Adipocyte (in vitro differentiated cells): ENCODE measurements at regions not wholly inside any gene's neighbourhood (a gene's known extent, or its start where the extent isn't known, plus 50 kb on each side); places are given as distances from the start of the nearest gene placed in this dataset.

Experiments used
- DNase-seq: peaks from one replicate; pipeline ENCODE4 v3.0.0-alpha.2; 2015; ENCODE audit warnings: low read depth
- H3K27me3 ChIP-seq: replicated peaks from 2 replicates; pipeline ENCODE4 v1.7.0; 2013; ENCODE audit warnings: mild to moderate bottlenecking, low read length, moderate library complexity; ENCODE audit not compliant: control insufficient read depth, insufficient read depth
- H3K36me3 ChIP-seq: 2 replicates; pipeline ENCODE4 v1.7.0; 2013; ENCODE audit warnings: low read length, mild to moderate bottlenecking, moderate library complexity; ENCODE audit not compliant: control insufficient read depth, insufficient read depth, severe bottlenecking
- H3K4me1 ChIP-seq: 2 replicates; pipeline ENCODE4 v1.7.0; 2013; ENCODE audit warnings: mild to moderate bottlenecking, low read length, moderate library complexity; ENCODE audit not compliant: control insufficient read depth, insufficient read depth
- H3K4me3 ChIP-seq: 2 replicates; pipeline ENCODE4 v1.7.0; 2013; ENCODE audit warnings: mild to moderate bottlenecking, low read length, moderate library complexity
- H3K9ac ChIP-seq: 2 replicates; pipeline ENCODE4 v1.7.0; 2013; ENCODE audit warnings: mild to moderate bottlenecking, low read length, moderate library complexity
- H3K9me3 ChIP-seq: 2 replicates; pipeline ENCODE4 v1.7.0; 2013; ENCODE audit warnings: mild to moderate bottlenecking, low read length, moderate library complexity; ENCODE audit not compliant: control insufficient read depth

- H3K27me3 ChIP-seq = no peaks in the 10 kb centered on the region
Observed at GRCh38 chr7:32175099-32175498, 104.9 kb upstream of the PDE1C start.

GRCh38 chr7:32171248-32171647 lies 101.0 kb upstream of the PDE1C start:
- no peaks in the 10 kb centered on the region for H3K9me3 ChIP-seq
- no peak for DNase-seq
- no peaks in the 10 kb centered on the region for H3K27me3 ChIP-seq
- no peaks in the 10 kb centered on the region for H3K4me1 ChIP-seq
- no peak overlapping the region for H3K9ac ChIP-seq
- no peak overlapping the region for H3K4me3 ChIP-seq
- H3K36me3 ChIP-seq = no peaks in the 10 kb centered on the region

More at GRCh38 chr7:32175099-32175498, 104.9 kb upstream of the PDE1C start:
- Histone ChIP-seq H3K9me3 (no peaks in the 10 kb centered on the region), H3K9ac (no peak overlapping the region), H3K4me3 (no peak overlapping the region), H3K36me3 (no peaks in the 10 kb centered on the region), H3K4me1 (peaks cover 8% of the 10 kb centered on the region)
- DNase-seq = no peak

- no peaks in the 10 kb centered on the region for H3K9me3 ChIP-seq
Observed at GRCh38 chr7:32170838-32171237, 100.6 kb upstream of the PDE1C start.

GRCh38 chr7:32169228-32169627 lies 99.0 kb upstream of the PDE1C start:
- Histone ChIP-seq H3K36me3 (no peaks in the 10 kb centered on the region), H3K27me3 (no peaks in the 10 kb centered on the region), H3K4me1 (peaks cover 3% of the 10 kb centered on the region), H3K9ac (no peak overlapping the region), H3K9me3 (no peaks in the 10 kb centered on the region), H3K4me3 (no peak overlapping the region)
- DNase-seq = no peak

More at GRCh38 chr7:32170838-32171237, 100.6 kb upstream of the PDE1C start:
- Histone ChIP-seq H3K36me3 (no peaks in the 10 kb centered on the region), H3K27me3 (no peaks in the 10 kb centered on the region), H3K9ac (no peak overlapping the region), H3K4me3 (no peak overlapping the region), H3K4me1 (no peaks in the 10 kb centered on the region)
- DNase-seq = no peak

- no peaks in the 10 kb centered on the region for H3K27me3 ChIP-seq
- no peak overlapping the region for H3K4me3 ChIP-seq
- no peaks in the 10 kb centered on the region for H3K9me3 ChIP-seq
- H3K9ac ChIP-seq = no peak overlapping the region
- DNase-seq = no peak
- no peaks in the 10 kb centered on the region for H3K36me3 ChIP-seq
- peaks cover 17% of the 10 kb centered on the region for H3K4me1 ChIP-seq
Observed at GRCh38 chr7:32167815-32168214, 97.6 kb upstream of the PDE1C start.

GRCh38 chr7:32167256-32167655 lies 97.0 kb upstream of the PDE1C start:
- H3K4me3 ChIP-seq = no peak overlapping the region
- H3K9ac ChIP-seq = no peak overlapping the region
- no peak for DNase-seq
- no peaks in the 10 kb centered on the region for H3K36me3 ChIP-seq
- no peaks in the 10 kb centered on the region for H3K9me3 ChIP-seq
- H3K4me1 ChIP-seq = peaks cover 23% of the 10 kb centered on the region
- H3K27me3 ChIP-seq = no peaks in the 10 kb centered on the region

- Histone ChIP-seq H3K4me3 (no peak overlapping the region), H3K36me3 (no peaks in the 10 kb centered on the region), H3K9me3 (no peaks in the 10 kb centered on the region), H3K27me3 (no peaks in the 10 kb centered on the region), H3K9ac (peak overlapping the region; percentile 75), H3K4me1 (peaks cover 37% of the 10 kb centered on the region)
- peak; percentile 84 for DNase-seq
Observed at GRCh38 chr7:32164341-32164996, 94.3 kb upstream of the PDE1C start.

- Histone ChIP-seq H3K36me3 (no peaks in the 10 kb centered on the region), H3K9ac (peak overlapping the region; percentile 75), H3K27me3 (no peaks in the 10 kb centered on the region), H3K4me3 (peak overlapping the region; percentile 29), H3K4me1 (peaks cover 37% of the 10 kb centered on the region), H3K9me3 (no peaks in the 10 kb centered on the region)
- peak; percentile 60 for DNase-seq
Observed at GRCh38 chr7:32163896-32164295, 93.7 kb upstream of the PDE1C start.

- peak overlapping the region; percentile 75 for H3K9ac ChIP-seq
- no peaks in the 10 kb centered on the region for H3K27me3 ChIP-seq
- H3K36me3 ChIP-seq = no peaks in the 10 kb centered on the region
- peak overlapping the region; percentile 29 for H3K4me3 ChIP-seq
- DNase-seq = peak; percentile 93
- H3K4me1 ChIP-seq = peaks cover 37% of the 10 kb centered on the region
- no peaks in the 10 kb centered on the region for H3K9me3 ChIP-seq
Observed at GRCh38 chr7:32163141-32163806, 93.1 kb upstream of the PDE1C start.

- Histone ChIP-seq H3K36me3 (no peaks in the 10 kb centered on the region), H3K4me3 (no peak overlapping the region), H3K4me1 (peaks cover 37% of the 10 kb centered on the region), H3K9ac (peak overlapping the region; percentile 71), H3K27me3 (no peaks in the 10 kb centered on the region), H3K9me3 (no peaks in the 10 kb centered on the region)
- DNase-seq = peak; percentile 68
Observed at GRCh38 chr7:32161708-32162107, 91.5 kb upstream of the PDE1C start.

- Histone ChIP-seq H3K4me3 (no peak overlapping the region), H3K9me3 (no peaks in the 10 kb centered on the region), H3K27me3 (no peaks in the 10 kb centered on the region), H3K9ac (no peak overlapping the region), H3K36me3 (no peaks in the 10 kb centered on the region), H3K4me1 (peaks cover 48% of the 10 kb centered on the region)
- no peak for DNase-seq
Observed at GRCh38 chr7:32158751-32159745, 88.8 kb upstream of the PDE1C start.
